22Rv1 (cell line): ENCODE measurements at regions not wholly inside any gene's neighbourhood (a gene's known extent, or its start where the extent isn't known, plus 50 kb on each side); places are given as distances from the start of the nearest gene placed in this dataset.

Experiments
- H3K27ac ChIP-seq: fragments of 450-650 bp; 2 replicates; pipeline ENCODE4 v1.5.1; 2017
- ZFX ChIP-seq: fragments of 450-650 bp; IDR thresholded peaks from 2 replicates; pipeline ENCODE4 v1.6.1; 2017; ENCODE audit warnings: antibody characterized with exemption, borderline replicate concordance
- TF ChIP-seq, protein P1 (sequence below): fragments of 450-650 bp; IDR thresholded peaks from 2 replicates; pipeline ENCODE4 v1.5.1; 2017; ENCODE audit warnings: mild to moderate bottlenecking

GRCh38 chr11:98040061-98040808 is 980.5 kb upstream of the CNTN5 start:
- TF ChIP-seq ZFX = no peak
- TF ChIP-seq, protein P1, sequence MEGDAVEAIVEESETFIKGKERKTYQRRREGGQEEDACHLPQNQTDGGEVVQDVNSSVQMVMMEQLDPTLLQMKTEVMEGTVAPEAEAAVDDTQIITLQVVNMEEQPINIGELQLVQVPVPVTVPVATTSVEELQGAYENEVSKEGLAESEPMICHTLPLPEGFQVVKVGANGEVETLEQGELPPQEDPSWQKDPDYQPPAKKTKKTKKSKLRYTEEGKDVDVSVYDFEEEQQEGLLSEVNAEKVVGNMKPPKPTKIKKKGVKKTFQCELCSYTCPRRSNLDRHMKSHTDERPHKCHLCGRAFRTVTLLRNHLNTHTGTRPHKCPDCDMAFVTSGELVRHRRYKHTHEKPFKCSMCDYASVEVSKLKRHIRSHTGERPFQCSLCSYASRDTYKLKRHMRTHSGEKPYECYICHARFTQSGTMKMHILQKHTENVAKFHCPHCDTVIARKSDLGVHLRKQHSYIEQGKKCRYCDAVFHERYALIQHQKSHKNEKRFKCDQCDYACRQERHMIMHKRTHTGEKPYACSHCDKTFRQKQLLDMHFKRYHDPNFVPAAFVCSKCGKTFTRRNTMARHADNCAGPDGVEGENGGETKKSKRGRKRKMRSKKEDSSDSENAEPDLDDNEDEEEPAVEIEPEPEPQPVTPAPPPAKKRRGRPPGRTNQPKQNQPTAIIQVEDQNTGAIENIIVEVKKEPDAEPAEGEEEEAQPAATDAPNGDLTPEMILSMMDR = no peak
- no peak overlapping the region for H3K27ac ChIP-seq

DNA sequence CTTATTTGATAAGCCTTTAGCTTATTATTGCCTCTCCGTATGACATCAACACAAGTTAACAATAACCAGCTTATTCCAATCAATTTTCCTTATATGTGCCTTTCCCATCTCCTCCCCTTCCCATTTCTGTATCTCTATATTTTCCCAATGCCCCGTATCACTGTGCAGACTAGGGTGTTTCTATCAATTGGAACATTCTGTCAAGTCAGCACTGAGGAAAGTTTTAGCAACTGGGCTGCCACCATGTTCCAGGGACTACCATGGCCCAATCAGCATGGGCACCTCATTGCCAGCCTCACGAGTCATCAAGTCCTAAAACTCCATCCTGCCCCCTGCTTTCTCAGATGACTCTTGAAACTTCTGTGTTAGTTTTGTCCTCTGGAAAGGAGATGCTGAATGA is 973.1 kb upstream of the CNTN5 start:
- TF ChIP-seq ZFX = no peak
- TF ChIP-seq, protein P1 = no peak
- no peak overlapping the region for H3K27ac ChIP-seq

DNA sequence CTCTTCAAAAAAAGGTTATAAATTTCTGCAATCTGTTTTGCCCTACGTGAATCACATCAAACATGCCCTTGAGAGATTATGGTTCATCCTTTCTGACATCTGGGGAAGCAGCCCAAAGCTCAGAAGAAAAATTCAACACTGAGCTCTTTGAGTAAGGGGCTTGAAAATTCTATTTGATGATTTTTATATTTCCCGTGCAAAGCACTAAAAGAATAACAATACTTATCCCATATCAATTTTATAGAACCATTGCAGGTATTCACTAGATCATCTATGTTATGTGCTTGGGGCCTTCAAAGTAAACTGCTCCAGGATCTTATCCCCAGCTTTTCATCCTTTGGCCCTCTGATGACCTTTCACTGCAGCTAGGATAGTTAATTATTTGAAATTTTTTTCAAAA is 966.9 kb upstream of the CNTN5 start:
- H3K27ac ChIP-seq = no peak overlapping the region
- TF ChIP-seq, protein P1 = no peak
- no peak for TF ChIP-seq ZFX

GRCh38 chr11:98056945-98057344 is 963.8 kb upstream of the CNTN5 start:
- peak overlapping the region; percentile 58 for H3K27ac ChIP-seq
- no peak for TF ChIP-seq ZFX
- TF ChIP-seq, protein P1 = no peak

- no peak for TF ChIP-seq ZFX
- TF ChIP-seq, protein P1 = no peak
- no peak overlapping the region for H3K27ac ChIP-seq
Observed at GRCh38 chr11:98059488-98059887, 961.3 kb upstream of the CNTN5 start.

- no peak for TF ChIP-seq ZFX
- no peak overlapping the region for H3K27ac ChIP-seq
Observed at GRCh38 chr11:98060759-98061158, 960.0 kb upstream of the CNTN5 start.

GRCh38 chr11:98061858-98062257 is 958.9 kb upstream of the CNTN5 start:
- TF ChIP-seq, protein P1 = no peak
- no peak for TF ChIP-seq ZFX
- H3K27ac ChIP-seq = no peak overlapping the region

GRCh38 chr11:98062714-98063113 is 958.0 kb upstream of the CNTN5 start:
- no peak overlapping the region for H3K27ac ChIP-seq

More at GRCh38 chr11:98062714-98063113, 958.0 kb upstream of the CNTN5 start:
- TF ChIP-seq ZFX = no peak
- TF ChIP-seq, protein P1 = no peak
